Middle frontal gyrus (tissue), 1 donor: ENCODE measurements at regions not wholly inside any gene's neighbourhood (a gene's known extent, or its start where the extent isn't known, plus 50 kb on each side); places are given as distances from the start of the nearest gene placed in this dataset.
"Not testable (repeated sequence)": the region's sequence is repeated elsewhere in the genome, so short reads cannot be mapped to it uniquely, and the experiment has no call there.

Source experiments
- DNase-seq: peaks from one replicate; pipeline ENCODE4 v3.0.0-alpha.2; 2015; ENCODE audit warnings: low spot score; ENCODE audit errors: extremely low spot score

DNA sequence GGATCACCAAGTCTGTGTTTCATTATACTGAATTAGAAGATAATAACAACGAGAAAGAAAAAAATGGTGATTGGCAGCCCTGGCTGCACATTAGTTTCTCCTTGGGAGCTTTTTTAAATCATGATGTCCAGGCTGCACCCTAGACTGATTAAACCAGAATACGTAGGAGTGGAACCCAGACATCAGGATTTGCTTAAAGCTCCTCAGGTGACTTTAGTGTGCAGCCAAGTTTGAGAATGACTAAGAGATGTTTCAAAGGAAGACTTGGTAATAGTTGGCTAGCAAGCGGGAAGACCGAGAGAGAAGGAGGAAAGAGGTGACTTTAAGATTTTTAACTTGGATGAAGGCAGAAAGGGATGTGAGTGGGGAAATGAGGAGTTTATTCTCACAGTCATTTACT is 71.4 kb upstream of the SERP2 start:
- DNase-seq, result no peak

DNA sequence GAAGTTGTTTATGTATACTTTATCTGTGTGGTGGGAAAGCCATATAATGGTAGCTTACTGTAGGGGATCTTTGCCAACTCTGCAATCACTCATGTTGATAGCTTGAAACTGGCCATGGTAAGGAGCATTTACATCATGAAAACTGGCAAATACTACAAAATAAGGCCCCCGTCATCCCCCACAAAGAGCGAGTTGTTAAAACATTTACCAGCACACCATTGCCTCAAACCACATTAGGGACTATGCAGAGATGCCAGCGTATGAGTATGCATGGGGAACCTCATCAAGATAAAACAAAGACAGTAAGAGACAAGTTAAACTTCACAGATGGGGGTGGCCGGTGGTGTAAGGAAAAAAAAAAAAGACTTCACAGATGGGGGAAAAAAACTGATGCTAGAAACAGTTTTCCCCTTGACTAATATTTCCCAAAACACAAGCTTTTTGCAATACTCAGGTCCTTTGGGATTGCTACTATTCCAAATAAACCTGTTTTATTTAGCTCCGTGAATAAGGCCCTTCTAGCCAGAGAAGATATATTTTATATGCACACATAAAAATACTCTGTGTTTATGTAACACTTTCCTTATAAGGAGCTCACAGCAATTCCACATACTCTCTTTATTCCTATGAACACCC is 70.6 kb upstream of the SERP2 start:
- DNase-seq, result no peak

DNA sequence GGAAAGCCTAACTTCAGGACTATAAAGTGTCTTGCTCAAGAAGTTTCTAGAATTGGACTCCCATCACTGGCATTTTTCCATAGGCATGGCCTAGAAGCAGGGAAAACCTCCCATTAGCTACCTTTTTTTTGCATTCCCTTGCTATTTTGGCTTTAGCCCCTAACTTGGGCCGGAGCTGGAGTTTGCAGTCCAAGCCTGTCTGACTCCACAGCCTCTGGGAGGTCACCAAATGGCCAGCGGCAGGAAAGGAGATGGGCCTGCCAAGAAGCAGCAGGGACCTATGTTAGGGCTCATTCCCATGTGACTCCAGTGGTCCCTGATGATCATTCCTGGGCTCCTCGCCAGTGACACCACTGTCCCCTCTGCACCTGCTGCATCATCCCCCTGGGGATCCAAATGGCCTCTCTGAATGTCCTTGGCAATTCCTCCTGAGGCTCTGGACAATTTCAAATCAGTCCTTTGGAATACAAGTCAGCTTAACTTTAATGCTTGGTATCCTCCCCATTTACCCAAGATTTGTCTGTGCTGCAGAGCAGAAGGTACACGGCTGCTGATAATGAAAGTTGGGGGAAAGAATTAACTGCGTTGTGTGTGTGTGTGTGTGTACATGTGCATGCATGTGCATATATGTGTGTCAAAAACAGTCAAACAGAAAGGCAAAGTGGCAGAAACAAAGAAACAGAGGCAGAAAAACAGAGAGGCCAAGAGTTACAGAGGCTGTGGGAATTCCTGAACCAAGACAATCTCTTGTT is 69.8 kb upstream of the SERP2 start:
- DNase-seq, result no peak

GRCh38 chr13:44304433-44304725 is 69.2 kb upstream of the SERP2 start:
- no peak for DNase-seq

DNA sequence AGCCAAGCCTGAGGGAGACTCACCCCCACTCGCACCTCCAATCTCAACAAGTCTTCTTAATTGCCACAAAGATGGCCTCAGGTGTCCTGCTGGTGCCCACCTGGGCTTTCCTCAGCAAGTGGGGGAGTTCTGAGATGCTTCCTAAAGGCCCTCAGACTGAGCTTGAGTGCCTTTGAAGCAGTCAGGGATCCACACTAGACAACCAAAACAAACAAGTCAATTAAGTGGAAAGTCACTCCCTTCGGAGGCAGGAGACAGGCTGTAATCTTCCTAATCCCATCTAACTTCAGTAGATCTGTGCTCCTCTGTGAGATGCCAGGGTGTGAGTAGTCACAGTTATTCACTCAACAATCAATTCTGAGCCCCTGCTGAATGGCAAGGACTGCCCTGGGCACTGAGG is 68.3 kb upstream of the SERP2 start:
- no peak for DNase-seq

DNA sequence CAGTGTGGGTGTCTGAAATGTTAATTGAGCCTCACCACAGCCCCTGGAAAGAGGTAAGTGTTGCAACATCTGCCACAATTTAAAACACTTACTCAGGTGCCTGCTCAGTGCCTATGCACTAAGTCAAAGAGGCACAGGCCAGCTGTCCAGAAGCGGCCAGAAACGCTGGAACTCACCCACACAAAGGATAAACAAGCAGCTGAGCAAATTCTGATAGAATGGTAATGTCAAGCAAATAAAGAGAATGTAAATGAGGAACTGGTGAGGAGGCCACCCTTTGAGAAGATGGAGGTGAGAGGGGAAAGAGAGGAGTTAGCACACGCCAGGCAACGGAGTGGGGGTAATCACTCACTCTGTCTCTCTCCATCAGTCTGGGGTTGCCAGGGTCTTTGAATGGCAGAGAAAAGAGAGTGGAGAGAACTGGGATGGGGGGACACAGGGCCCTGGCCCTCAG is 67.7 kb upstream of the SERP2 start:
- DNase-seq, result no peak

DNA sequence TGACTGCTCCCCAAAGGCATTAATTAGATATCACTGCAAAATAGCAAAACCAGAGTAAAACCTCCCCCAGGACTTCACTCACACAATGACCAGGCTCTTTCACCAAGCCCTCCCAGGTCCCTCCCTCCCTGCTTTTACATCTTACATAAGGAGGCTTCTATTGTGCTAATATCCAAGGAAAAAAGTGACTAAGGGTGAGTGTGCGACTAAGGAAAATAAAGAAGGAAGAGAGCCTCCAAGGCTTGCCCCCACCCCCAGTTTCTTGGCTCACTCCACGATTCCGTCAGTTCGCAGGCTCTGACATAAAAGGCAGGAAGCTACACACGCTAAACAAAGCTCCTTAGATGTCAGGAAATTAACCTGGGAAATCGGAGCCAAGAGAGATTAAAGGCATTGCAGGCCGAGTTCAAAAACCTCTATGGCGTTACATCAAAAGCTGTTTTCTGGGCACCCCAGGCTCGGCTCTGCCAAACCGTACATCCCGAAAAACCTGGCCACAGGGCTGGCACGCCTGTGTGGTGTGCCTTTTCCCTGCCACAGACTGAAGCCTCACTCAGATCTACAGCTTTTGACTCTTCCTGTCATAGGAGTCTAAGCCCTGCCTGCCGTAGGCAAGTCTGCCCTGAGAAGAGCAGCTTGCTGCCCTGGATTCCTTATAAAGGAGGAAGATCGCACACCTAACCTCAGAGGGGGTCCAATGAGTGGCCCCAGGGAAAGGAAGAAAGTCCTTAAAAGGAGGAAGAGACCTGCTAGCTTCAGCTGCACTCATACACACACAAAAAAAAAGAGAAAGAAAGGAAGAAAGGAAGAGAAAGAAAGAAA is 67.0 kb upstream of the SERP2 start:
- no peak for DNase-seq

DNA sequence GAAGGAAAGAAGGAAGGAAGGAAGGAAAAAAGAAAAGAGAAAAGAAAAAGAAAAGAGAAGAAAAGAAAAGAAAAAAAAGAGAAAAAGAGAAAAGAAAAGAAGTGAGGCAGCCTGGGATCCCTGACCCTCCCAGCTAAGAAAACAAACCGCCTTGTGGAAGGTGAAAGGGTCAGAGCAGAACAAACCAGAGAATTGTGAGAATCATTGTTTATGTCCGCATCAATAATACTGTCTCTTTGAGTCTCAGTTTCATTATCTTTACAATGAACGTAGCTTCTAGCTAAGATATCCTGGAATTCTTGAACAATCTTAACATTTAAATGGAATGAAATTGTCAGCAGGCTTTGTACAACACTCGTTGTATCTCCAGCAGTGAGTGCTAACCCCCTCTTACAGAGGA is 66.4 kb upstream of the SERP2 start:
- no peak for DNase-seq

DNA sequence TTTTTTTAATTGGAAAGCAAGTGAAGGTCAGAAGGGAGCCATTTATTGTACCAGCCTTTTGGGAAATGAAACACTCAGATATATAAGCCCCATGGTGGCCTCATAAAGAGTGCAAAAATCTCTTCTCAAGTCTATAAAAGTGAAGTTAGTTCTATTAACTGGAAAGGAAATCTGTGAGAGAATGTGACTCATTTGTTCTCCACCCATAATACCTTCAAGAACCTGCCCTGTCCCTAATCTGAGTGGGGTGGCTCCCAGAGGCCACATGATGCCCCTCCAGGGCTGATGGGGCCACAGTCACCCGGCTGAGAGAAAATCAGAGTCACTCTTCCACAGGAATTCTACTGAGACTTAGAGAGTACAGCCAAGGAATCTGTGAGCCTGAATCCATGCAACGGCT is 65.8 kb upstream of the SERP2 start:
- DNase-seq, result no peak

DNA sequence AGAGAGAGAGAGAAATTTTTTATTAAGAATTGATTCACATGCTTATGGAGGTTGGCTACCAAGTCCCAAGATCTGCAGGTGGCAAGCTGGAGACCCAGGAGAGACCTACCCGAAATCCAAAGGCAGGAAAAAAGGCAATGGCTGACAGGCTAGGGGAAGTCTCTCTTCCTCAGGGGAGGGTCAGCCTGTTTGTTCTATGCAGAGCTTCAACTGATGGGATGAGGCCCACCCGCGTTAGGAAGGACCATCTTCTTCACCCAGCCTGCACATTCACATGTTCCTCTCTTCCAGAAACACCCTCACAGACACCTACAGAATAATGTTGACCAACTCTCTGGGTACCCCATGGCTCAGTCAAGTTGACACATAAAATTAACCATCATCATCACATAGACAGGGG is 65.3 kb upstream of the SERP2 start:
- no peak for DNase-seq

GRCh38 chr13:44309794-44310757 is 63.5 kb upstream of the SERP2 start:
- no peak for DNase-seq

DNA sequence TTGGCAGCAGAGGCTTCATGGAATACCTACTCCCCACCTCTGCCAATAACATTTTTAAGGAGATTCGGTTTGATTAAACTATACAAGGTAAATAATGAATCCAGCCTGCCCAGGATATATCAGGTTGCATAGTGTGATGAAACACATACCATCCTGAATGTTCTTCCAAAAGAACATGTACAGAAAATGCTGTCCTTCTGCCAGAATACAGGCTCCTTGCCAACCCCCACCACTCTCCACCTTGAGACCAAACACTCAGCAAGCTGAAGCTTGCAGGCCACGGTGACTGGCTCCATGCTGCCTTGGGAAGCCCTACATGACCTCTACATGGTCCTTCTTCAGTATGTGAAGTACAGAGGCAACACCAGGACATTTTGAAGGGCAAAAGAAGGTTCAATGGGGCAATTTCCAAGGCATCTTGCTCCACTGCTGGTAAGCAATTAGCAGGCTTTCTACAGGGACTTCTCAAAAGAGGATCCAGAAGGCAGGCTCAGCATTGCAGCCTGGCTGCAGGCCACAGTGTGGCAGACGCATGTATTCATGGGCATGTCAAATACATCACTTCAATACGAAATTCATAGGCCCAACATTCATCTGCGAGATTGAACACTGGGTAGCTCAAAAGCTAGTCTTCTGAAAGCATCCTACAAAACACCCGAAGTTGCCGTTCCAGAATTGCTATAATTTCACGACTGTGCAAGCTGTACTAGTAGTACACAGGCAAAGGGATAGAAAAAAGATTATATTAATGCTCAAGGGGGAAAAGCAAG is 62.4 kb upstream of the SERP2 start:
- DNase-seq, result no peak

DNA sequence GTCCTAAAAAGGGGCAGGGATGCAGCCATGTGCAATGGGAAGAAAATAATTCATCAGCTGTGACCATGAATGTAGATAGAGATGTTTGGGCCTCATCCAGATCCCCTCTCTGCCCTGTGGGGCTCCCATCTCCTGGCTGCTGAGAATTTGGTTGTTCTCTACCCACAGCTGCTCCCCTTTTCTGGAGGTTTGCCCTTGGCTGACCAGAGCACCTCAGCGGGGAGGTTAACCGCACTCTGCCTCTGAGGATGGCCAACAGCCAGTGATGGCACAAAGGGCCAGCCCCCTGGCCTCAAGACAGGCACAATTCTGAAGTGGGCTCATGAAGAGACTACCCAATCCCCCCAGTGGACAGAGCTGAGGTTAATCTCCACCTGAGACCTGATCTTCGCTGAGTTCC is 61.5 kb upstream of the SERP2 start:
- no peak for DNase-seq

DNA sequence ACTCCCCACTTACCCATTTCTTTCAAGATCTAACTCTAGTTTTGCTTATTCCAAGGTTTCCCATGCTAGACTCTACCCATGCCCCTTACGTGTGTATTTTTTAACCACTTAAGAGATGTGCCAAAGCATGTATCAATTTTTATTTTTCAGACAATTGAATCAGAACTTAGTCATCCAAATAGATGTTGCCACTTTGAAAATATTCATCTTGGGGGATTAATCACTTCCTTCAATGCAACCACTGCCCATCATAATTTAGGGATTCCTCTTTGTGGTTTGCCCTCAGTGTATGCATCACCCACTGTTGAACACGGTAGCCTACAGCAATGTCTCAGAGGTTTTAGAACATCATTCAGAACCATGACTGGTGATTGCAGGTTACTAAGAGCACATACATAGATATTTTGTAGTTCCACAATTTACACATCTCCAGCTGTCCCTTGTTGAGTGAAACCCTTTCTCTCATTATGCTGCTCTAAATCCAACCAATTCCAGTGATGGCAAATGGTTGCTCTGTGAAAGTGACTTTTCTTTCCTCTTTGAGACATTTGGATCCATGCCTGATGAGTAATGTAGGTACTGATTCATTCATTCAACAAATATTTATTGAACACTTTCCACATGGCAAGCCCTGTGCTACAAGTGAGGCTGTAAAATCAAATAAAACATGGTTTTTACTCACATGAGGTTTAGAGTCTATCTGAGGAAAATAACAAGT is 60.6 kb upstream of the SERP2 start:
- no peak for DNase-seq

DNA sequence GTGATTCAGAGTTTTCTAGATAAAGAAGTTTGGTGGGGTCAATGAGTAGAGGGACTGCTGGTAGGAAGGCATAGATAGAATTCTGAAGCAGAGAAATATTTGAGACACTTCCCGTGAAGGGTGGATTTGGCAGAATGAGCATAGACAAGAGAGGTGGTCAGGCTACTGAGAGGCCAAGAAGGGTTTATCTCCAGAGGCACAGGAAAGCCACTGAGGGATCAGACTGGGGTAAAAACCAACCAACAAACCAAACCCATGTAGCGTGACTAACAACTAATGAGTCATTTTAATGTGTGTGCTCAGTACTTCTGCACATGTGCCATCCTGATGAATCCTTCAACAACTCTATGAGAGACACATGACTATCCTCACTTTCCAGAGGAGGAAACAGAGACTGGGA is 60.0 kb upstream of the SERP2 start:
- no peak for DNase-seq

GRCh38 chr13:44314160-44314559 is 59.5 kb upstream of the SERP2 start:
- DNase-seq, result not testable (repeated sequence)

DNA sequence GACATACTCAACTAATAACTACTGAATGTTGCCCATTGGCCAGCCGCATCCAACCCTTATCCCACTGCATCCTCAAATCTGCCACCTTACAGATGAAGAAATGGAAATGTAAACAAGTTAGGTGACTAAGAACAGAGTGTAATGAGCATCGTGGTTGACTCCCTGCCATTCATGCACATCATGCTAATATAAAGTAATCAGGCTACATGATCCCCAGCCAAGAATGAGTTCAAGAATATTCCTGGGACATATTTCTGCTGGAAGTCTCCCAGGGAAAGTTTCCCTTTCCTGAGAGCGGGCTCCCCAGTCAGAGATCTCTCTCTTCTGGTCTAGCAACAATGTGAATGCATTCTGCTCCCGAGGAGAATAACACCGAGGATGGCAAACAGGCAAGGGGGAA is 55.9 kb upstream of the SERP2 start:
- no peak for DNase-seq

GRCh38 chr13:44318161-44318560 is 55.5 kb upstream of the SERP2 start:
- no peak for DNase-seq

DNA sequence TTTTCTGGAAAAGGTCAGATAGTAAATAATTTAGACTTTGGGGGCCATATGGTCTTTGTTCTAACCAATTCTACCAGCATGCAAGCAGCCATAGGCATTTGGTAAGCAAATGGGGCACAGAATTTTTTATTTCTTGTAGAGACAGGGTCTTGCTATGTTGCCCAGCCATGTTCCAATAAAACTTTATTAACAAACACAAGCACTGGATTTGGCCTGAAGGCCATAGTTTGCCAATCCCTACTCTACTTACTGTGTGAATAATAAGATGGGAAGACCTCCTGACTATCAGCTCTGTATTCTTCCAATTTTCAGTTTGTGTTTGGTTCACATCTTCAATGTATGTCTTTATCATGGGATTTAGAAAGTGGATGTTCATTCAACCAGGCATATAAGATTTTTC is 53.0 kb upstream of the SERP2 start:
- no peak for DNase-seq

DNA sequence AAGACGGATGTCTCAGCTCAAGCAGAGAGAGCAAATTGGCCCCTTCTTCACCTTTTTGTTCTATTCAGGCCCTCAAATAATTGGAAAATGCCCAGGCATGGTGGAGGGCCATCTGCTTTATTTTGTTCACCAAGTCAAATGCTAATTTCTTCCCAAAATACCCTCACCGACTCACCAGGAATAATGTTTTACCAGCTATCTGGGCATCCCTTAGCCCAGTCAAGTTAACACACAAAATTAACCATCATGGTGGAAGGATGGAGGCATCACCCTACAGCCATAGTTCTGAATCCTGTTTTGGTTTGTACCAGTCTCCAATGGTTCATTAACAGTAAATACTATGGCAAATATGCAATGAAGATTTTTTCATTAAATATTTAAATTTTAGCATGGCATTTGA is 51.7 kb upstream of the SERP2 start:
- DNase-seq, result no peak
